HG03135 (cell line): ENCODE measurements at regions not wholly inside any gene's neighbourhood (a gene's known extent, or its start where the extent isn't known, plus 50 kb on each side); places are given as distances from the start of the nearest gene placed in this dataset.
A peak's percentile ranks its signal among the peaks of the same experiment; 100 is the strongest.

Source experiments
- ATAC-seq: cut with Tn5 transposase; IDR thresholded peaks from one replicate; pipeline ENCODE4 v1.9.1; 2021; ENCODE audit warnings: mild to moderate bottlenecking, moderate library complexity; ENCODE audit not compliant: unreplicated experiment

GRCh38 chr13:74084375-74084935, 49.7 kb downstream of the KLF12 start:
- ATAC-seq = no peak

GRCh38 chr13:74082741-74083160, 51.5 kb downstream of the KLF12 start:
- no peak for ATAC-seq

- no peak for ATAC-seq
These were observed 53.4 kb downstream of the KLF12 start for GRCh38 chr13:74080762-74081161.

GRCh38 chr13:74077792-74078191, 56.4 kb downstream of the KLF12 start:
- no peak for ATAC-seq

- no peak for ATAC-seq
These were observed 56.8 kb downstream of the KLF12 start for GRCh38 chr13:74077375-74077774.

GRCh38 chr13:74074723-74075122, 59.5 kb downstream of the KLF12 start:
- no peak for ATAC-seq

GRCh38 chr13:74073274-74073673, 60.9 kb downstream of the KLF12 start:
- no peak for ATAC-seq

GRCh38 chr13:74070513-74070912, 63.7 kb downstream of the KLF12 start:
- ATAC-seq = no peak

GRCh38 chr13:74070065-74070464, 64.1 kb downstream of the KLF12 start:
- ATAC-seq = no peak

GRCh38 chr13:74068471-74068870, 65.7 kb downstream of the KLF12 start:
- no peak for ATAC-seq

- no peak for ATAC-seq
These were observed 66.4 kb downstream of the KLF12 start for GRCh38 chr13:74067818-74068217.

GRCh38 chr13:74066937-74067336, 67.3 kb downstream of the KLF12 start:
- ATAC-seq = no peak

GRCh38 chr13:74064805-74065312, 69.3 kb downstream of the KLF12 start:
- ATAC-seq = no peak

- ATAC-seq = no peak
These were observed 70.6 kb downstream of the KLF12 start for GRCh38 chr13:74063533-74064100.

GRCh38 chr13:74062933-74063332, 71.3 kb downstream of the KLF12 start:
- ATAC-seq = peak; percentile 60

GRCh38 chr13:74061926-74062595, 72.1 kb downstream of the KLF12 start:
- ATAC-seq = peak; percentile 85

- no peak for ATAC-seq
These were observed 77.2 kb downstream of the KLF12 start for GRCh38 chr13:74056801-74057542.

- ATAC-seq = no peak
These were observed 81.7 kb downstream of the KLF12 start for GRCh38 chr13:74052402-74052928.

- no peak for ATAC-seq
These were observed 85.4 kb downstream of the KLF12 start for GRCh38 chr13:74048756-74049155.

- no peak for ATAC-seq
These were observed 86.1 kb downstream of the KLF12 start for GRCh38 chr13:74047931-74048600.

- ATAC-seq = no peak
These were observed 87.8 kb downstream of the KLF12 start for GRCh38 chr13:74046431-74046830.
